Central memory CD4-positive, alpha-beta T cell (primary cell): ENCODE measurements at regions not wholly inside any gene's neighbourhood (a gene's known extent, or its start where the extent isn't known, plus 50 kb on each side); places are given as distances from the start of the nearest gene placed in this dataset.
"Not testable (repeated sequence)": the region's sequence is repeated elsewhere in the genome, so short reads cannot be mapped to it uniquely, and the experiment has no call there.

Source experiments
- DNase-seq: peaks from one replicate; pipeline ENCODE4 v3.0.0; 2022

GRCh38 chr6:137970368-137970767, 103.3 kb downstream of the TNFAIP3 start:
- DNase-seq, result no peak

GRCh38 chr6:137973201-137973600, 106.1 kb downstream of the TNFAIP3 start:
- DNase-seq, result no peak

DNA sequence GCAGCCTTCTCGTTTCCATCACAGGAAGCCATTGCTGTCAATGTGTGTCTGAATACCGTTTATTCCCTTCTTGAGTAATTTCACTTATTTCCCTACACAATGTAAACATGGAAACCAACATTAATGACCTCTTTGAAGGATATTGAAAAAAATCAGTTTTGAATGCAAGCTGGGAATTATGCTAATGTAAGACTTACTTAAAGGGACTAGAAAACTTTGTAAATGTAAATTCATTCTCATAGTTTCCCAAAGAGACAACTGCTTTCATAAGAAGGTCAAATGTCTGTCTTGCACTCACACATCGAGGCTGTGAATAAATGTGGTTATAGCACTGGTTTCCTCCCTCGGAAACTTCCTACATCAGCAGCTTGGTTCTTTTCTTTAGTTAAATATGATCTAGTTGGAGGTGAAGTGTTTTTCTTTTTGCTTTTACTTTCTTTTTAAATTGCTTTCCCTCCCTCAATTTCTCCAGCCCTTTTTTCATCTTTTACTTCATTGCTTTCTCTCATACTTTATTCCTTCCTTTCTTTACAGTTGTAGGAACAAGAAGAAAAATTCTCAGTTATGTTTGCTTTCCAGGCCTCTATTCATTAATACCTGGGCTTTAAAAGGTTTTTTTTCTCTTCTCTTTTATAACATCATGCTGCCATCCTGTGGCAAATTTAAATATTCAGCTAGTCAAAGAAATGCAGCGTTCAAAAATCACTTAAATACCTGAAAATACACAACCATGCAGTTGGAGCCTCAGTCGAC, 108.3 kb downstream of the TNFAIP3 start:
- peak; percentile 68 for DNase-seq

- no peak for DNase-seq
These were observed 109.4 kb downstream of the TNFAIP3 start for GRCh38 chr6:137976430-137976829.

- DNase-seq, result no peak
These were observed 110.1 kb downstream of the TNFAIP3 start for GRCh38 chr6:137977206-137977605.

DNA sequence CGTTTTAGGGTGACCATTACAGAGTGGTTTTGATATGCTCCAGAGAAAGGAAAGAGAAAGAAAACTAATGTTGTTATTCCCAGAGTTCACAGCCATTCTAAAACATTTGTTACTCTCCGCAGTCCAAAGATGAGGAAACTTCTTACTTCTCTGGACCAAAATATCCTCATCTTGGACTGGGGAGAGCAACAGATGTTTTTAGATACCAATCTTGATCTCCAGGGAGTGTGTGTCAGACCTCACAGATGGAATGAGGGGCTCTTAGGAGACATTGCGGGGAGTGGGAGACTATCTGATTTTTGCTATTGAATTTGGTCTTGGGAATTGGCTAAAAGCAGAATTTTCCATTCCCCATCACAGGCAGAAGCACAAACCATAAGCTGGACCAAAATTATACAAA, 110.8 kb downstream of the TNFAIP3 start:
- no peak for DNase-seq

GRCh38 chr6:137978252-137978896, 111.3 kb downstream of the TNFAIP3 start:
- no peak for DNase-seq

- not testable (repeated sequence) for DNase-seq
These were observed 112.2 kb downstream of the TNFAIP3 start for GRCh38 chr6:137979263-137979662.

DNA sequence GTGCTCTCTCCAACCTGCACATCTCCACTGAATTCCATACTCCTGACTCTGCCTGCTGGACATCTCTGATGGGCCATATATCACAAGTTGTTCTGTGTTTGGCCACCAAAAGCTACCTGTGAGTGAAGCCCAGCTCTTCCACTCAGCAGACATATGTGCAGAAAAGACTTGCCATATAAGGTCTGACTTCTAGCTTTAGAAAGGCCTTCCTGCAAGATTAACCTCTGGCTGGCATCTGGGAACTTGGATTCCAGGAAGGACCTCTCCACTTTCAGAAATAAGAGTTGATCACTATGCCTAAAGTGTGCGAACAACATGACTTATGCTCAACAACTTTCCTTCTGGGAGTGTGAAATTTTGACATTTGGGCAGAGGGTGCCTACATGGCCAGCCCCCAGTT, 113.7 kb downstream of the TNFAIP3 start:
- DNase-seq, result no peak

DNA sequence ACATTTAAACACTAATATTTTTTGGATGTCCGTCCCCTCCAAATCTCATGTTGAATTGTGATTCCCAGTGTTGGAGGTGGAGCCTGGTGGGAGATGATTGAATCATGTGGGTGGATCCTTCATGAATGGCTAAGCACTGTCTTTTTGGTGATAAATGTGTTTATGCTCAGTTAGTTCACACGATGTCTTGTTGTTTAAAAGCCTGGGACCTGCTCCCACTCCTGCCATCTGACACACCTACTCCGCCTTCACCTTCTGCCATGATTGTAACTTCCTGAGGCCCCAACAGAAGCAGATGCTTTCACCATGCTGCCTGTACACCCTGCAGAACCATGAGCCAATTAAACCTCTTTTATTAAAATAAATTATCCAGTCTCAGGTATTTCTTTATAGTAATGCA, 114.7 kb downstream of the TNFAIP3 start:
- DNase-seq, result no peak

- DNase-seq, result peak; percentile 60
These were observed 115.5 kb downstream of the TNFAIP3 start for GRCh38 chr6:137982418-137983189.

DNA sequence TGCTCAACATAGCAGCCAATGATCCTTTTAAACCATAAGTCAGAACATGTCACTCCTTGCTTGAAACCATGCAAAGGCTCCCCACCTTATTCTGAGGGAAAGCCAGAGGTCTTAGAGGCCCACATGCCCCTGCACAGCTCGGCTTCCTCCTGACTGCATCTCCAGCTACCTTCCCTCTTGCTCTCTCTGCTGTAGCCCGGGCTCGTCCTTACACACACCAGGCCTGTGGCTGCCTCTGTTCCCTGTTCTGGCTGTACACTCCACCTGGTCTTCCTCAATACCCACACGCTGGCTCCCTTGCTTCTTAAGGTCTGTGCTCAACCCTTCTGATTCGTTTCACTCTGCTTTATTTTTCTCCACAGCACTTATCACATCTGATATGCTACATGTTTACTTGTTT, 116.2 kb downstream of the TNFAIP3 start:
- DNase-seq, result no peak

DNA sequence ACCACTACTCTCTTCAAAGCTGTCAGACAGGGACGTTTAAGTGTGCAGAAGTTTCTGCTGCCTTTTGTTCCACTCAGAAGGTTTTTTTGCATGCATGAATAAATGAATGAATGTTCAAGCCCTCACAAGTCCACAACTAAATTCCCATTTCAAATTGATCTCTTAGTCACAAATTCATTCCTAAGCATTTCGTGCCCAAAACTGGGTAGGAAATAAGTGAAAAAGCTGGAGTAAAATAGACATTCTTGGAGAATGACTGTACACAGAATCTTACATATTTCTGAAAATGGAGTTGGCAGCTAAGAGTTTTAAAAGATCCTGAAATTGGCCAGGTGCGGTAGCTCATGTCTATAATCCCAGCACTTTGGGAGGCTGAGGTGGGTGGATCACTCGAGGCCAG, 117.6 kb downstream of the PERP start:
- DNase-seq, result no peak

GRCh38 chr6:137995371-137995770, 111.8 kb downstream of the PERP start:
- no peak for DNase-seq

- DNase-seq, result no peak
These were observed 108.7 kb downstream of the PERP start for GRCh38 chr6:137998461-137999019.

GRCh38 chr6:137999815-138000214, 107.4 kb downstream of the PERP start:
- no peak for DNase-seq

GRCh38 chr6:138000941-138001340, 106.3 kb downstream of the PERP start:
- DNase-seq, result no peak

- DNase-seq, result peak; percentile 46
These were observed 105.4 kb downstream of the PERP start for GRCh38 chr6:138001750-138002349.

GRCh38 chr6:138004430-138005287, 102.6 kb downstream of the PERP start:
- peak; percentile 12 for DNase-seq

DNA sequence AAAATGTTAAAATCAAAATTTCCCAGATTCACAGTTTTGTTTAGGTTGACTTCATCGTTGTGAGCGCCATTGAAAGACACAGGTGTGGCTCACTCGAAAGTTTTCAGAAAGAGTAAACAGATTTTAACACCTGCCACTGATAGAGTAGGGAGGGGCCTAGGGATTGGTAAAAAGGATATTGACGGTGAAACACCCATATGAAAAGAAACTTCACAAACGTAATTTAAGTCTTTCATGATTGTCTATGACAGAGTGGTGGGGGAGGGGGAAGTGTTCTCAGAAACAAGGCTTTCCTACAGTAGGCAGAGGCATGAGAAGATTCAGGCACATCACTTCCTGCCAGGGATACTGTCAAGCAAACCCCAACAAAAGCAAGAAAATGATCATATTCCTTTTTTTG, 101.4 kb downstream of the PERP start:
- DNase-seq, result no peak

DNA sequence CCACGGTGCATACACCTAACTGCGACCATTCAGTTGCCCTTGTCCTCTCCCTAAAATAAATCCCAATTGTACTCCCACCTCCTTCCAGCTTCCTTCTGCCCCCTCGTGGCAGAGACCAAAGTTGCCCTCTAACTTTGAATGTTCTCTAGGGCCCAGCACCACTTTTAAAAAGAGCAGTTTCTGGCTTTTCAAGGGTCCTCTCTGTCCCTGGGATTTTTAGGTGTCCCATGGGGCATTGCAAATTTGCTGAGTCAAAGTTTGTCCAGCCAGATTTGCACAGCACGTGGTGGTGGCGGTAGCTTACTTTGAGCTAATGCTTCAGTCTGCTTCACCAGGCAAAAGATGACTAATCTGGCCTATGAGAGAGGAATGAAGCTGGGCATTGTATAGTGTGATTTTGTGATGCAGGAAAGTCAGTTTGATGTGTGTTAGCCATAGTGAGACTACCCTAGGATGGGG, 100.2 kb downstream of the PERP start:
- no peak for DNase-seq

- DNase-seq, result no peak
These were observed 98.4 kb downstream of the PERP start for GRCh38 chr6:138008791-138009190.
